ENCODE measurements at regions not wholly inside any gene's neighbourhood (a gene's known extent, or its start where the extent isn't known, plus 50 kb on each side); places are given as distances from the start of the nearest gene placed in this dataset.

- no peak for TF ChIP-seq CCAR2 (optimal IDR thresholded peaks at IDR 0.05; ENCODE audit: low read depth, low read length)
Observed at GRCh38 chr17:53941231-53941630, 118.5 kb downstream of the KIF2B start (continued).

- no peaks in the 10 kb centered on the region for H3K79me2 ChIP-seq (ENCODE audit: insufficient read depth, low read length)
- intact Hi-C loops (cut with micrococcal nuclease; ENCODE audit: unreplicated experiment) (no loop called here), in situ Hi-C loops (cut with HindIII; ENCODE audit: extremely low pct_ligation_motif_present, low pct_unique_long_range_greater_than_20kb) (loop anchor here (25.0 kb wide), 1 partner anchor 945 kb away; no protein-coding TSS in a partner anchor)
- CTCF ChIA-PET (ENCODE audit: low intra/inter-chr PET ratio, low total read pairs): no interaction called here
- H3K9me3 ChIP-seq (ENCODE audit: low read length): no peaks in the 10 kb centered on the region
- POLR2A ChIA-PET: no interaction called here
- H3K36me3 ChIP-seq (replicated peaks in 1 of 2; ENCODE audit: control insufficient read depth in 1 of 2, insufficient read depth in 2 of 2, low read length in 2 of 2): no peaks in the 10 kb centered on the region
- no peak for ATAC-seq
- H3K27ac ChIP-seq (ENCODE audit: extremely low read length, insufficient read depth, low read length): no peak overlapping the region
- TF ChIP-seq, protein P1, sequence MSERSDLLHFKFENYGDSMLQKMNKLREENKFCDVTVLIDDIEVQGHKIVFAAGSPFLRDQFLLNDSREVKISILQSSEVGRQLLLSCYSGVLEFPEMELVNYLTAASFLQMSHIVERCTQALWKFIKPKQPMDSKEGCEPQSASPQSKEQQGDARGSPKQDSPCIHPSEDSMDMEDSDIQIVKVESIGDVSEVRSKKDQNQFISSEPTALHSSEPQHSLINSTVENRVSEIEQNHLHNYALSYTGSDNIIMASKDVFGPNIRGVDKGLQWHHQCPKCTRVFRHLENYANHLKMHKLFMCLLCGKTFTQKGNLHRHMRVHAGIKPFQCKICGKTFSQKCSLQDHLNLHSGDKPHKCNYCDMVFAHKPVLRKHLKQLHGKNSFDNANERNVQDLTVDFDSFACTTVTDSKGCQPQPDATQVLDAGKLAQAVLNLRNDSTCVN (CRISPR knock-in tag; IDR thresholded peaks at IDR 0.05; ENCODE audit: borderline replicate concordance): no peak
- TF ChIP-seq ARID4A (CRISPR knock-in tag; IDR thresholded peaks at IDR 0.05; ENCODE audit: borderline replicate concordance): no peak
- no peak for TF ChIP-seq FOXK1 (CRISPR knock-in tag; IDR thresholded peaks at IDR 0.05; ENCODE audit: borderline replicate concordance, low read depth)
- TF ChIP-seq HMG20A (CRISPR knock-in tag; IDR thresholded peaks at IDR 0.05; ENCODE audit: borderline replicate concordance): no peak
- no peak for TF ChIP-seq ZNF619 (CRISPR knock-in tag; IDR thresholded peaks at IDR 0.05)
- TF ChIP-seq RXRA (CRISPR knock-in tag; IDR thresholded peaks at IDR 0.05): no peak
- no peak for TF ChIP-seq RFX5 (IDR thresholded peaks at IDR 0.05; ENCODE audit: low read depth, low read length)
- TF ChIP-seq FOXA1 (IDR thresholded peaks at IDR 0.05): no peak
- TF ChIP-seq FOXA1 (CRISPR knock-in tag; IDR thresholded peaks at IDR 0.05): no peak
- no peak overlapping the region for H3K9ac ChIP-seq (ENCODE audit: insufficient read depth, low read depth, low read length)
- no peak for DNase-seq (ENCODE audit: low spot score)
- BruUV-seq (replicated peaks): no TSS peak
- H4K20me1 ChIP-seq (ENCODE audit: insufficient read depth, low read length): no peaks in the 10 kb centered on the region
- no peak overlapping the region for H3K4me2 ChIP-seq (ENCODE audit: low read depth, low read length)
- no peaks in the 10 kb centered on the region for H3K4me1 ChIP-seq (ENCODE audit: insufficient read depth, low read length)
- no peak for FAIRE-seq
- 4% methylated on average over 1 of the region's 1 CpG for WGBS (ENCODE audit: low lambda C conversion rate)
- H3K27me3 ChIP-seq (ENCODE audit: control insufficient read depth in 1 of 2, insufficient read depth in 2 of 2, low read length in 2 of 2): no peaks in the 10 kb centered on the region
- no peak overlapping the region for H2AFZ ChIP-seq (ENCODE audit: low read length)
- no peak overlapping the region for H3K4me3 ChIP-seq (replicated peaks in 1 of 3; ENCODE audit: insufficient read depth in 1 of 3, low read depth in 2 of 3, low read length in 3 of 3)
Observed at GRCh38 chr17:53942436-53942835, 119.7 kb downstream of the KIF2B start.
